IMR-90 (cell line): ENCODE measurements at regions not wholly inside any gene's neighbourhood (a gene's known extent, or its start where the extent isn't known, plus 50 kb on each side); places are given as distances from the start of the nearest gene placed in this dataset.

ENCODE experiments used
- ATAC-seq: fragments of 200-7000 bp; cut with Tn5 transposase; 2 replicates; pipeline ENCODE4 v1.9.1; 2020; ENCODE audit warnings: low read depth, mild to moderate bottlenecking, moderate library complexity
- BruUV-seq: library from RNA; stranded (reverse); fragments of 400-500 nt; replicated peaks from 2 replicates; lab custom pipeline; 2021; lab: Mats Ljungman, UMichigan
- CTCF ChIA-PET: fragments of 300-600 bp; formaldehyde crosslinking; extraction: SDS; loops from one replicate; lab custom pipeline; 2021; ENCODE audit warnings: antibody characterized with exemption; lab: Yijun Ruan, JAX
- POLR2A ChIA-PET: fragments of 300-600 bp; sonication (Branson Sonifier 250); formaldehyde crosslinking; loops from one replicate; lab custom pipeline; 2022; ENCODE audit warnings: antibody characterized with exemption; ENCODE audit not compliant: unreplicated experiment; lab: Charles Lee
- DNase-seq: peaks from one replicate; pipeline ENCODE4 v3.0.0; 2013
- H2AFZ ChIP-seq: replicated peaks from 2 replicates; pipeline ENCODE3; 2013; ENCODE audit warnings: low read length, mild to moderate bottlenecking; ENCODE audit not compliant: poor library complexity
- H2AK5ac ChIP-seq: 2 replicates; pipeline ENCODE4 v1.6.1; 2013; ENCODE audit warnings: low read depth, low read length, inconsistent platforms
- H2AK9ac ChIP-seq: replicated peaks from 2 replicates; pipeline ENCODE3; 2013; ENCODE audit warnings: mild to moderate bottlenecking, low read depth, low read length, moderate library complexity; ENCODE audit not compliant: poor library complexity
- H2BK120ac ChIP-seq: 2 replicates; pipeline ENCODE4 v1.6.1; 2013; ENCODE audit warnings: low read depth, low read length, inconsistent platforms
- H2BK15ac ChIP-seq: 3 replicates; pipeline ENCODE4 v1.6.1; 2013; ENCODE audit warnings: low read depth, low read length, inconsistent platforms
- H2BK20ac ChIP-seq: 2 replicates; pipeline ENCODE4 v1.6.1; 2013; ENCODE audit warnings: low read depth, mild to moderate bottlenecking, inconsistent platforms, low read length, moderate library complexity
- H2BK5ac ChIP-seq: 2 replicates; pipeline ENCODE4 v1.6.1; 2013; ENCODE audit warnings: mild to moderate bottlenecking, low read depth, low read length, inconsistent platforms; ENCODE audit not compliant: poor library complexity, severe bottlenecking
- H3K14ac ChIP-seq: replicated peaks from 2 replicates; pipeline ENCODE4 v1.6.1; 2013; ENCODE audit warnings: low read depth, low read length, inconsistent platforms
- H3K18ac ChIP-seq: 2 replicates; pipeline ENCODE4 v1.6.1; 2013; ENCODE audit warnings: low read depth, low read length, control low read depth
- H3K23ac ChIP-seq: 2 replicates; pipeline ENCODE4 v1.6.1; 2013; ENCODE audit warnings: low read depth, low read length, inconsistent platforms
- H3K27ac ChIP-seq: 2 replicates; pipeline ENCODE4 v1.5.1; 2013; ENCODE audit warnings: mild to moderate bottlenecking, control low read depth, low read length; ENCODE audit not compliant: insufficient read depth
- H3K27me3 ChIP-seq: 2 replicates; pipeline ENCODE4 v1.6.1; 2013; ENCODE audit warnings: low read length; ENCODE audit not compliant: control insufficient read depth, insufficient read depth
- H3K36me3 ChIP-seq: 2 replicates; pipeline ENCODE4 v1.6.1; 2013; ENCODE audit warnings: low read length, mixed read lengths; ENCODE audit not compliant: control insufficient read depth, insufficient read depth
- H3K4ac ChIP-seq: 2 replicates; pipeline ENCODE4 v1.6.1; 2013; ENCODE audit warnings: low read depth, low read length, inconsistent platforms
- H3K4me1 ChIP-seq: 2 replicates; pipeline ENCODE4 v1.6.1; 2013; ENCODE audit warnings: low read length, mixed read lengths; ENCODE audit not compliant: control insufficient read depth, insufficient read depth
- H3K4me2 ChIP-seq: 2 replicates; pipeline ENCODE4 v1.6.1; 2013; ENCODE audit warnings: low read depth, mild to moderate bottlenecking, control low read depth, low read length, moderate library complexity
- H3K4me3 ChIP-seq: 2 replicates; pipeline ENCODE4 v1.5.1; 2013; ENCODE audit warnings: low read depth, mild to moderate bottlenecking, control low read depth, low read length, moderate library complexity; ENCODE audit not compliant: insufficient read depth
- H3K56ac ChIP-seq: 2 replicates; pipeline ENCODE4 v1.6.1; 2013; ENCODE audit warnings: low read length, inconsistent platforms; ENCODE audit not compliant: insufficient read depth; ENCODE audit errors: extremely low read depth
- H3K79me1 ChIP-seq, 2 experiments: 2 replicates each; pipeline ENCODE4 v1.6.1; 2013; ENCODE audit warnings: low read length in 2 of 2, inconsistent platforms in 1 of 2, low read depth in 1 of 2
- H3K9ac ChIP-seq: 2 replicates; pipeline ENCODE4 v1.6.1; 2013; ENCODE audit warnings: low read depth, low read length, control low read depth
- H3K9me1 ChIP-seq: 2 replicates; pipeline ENCODE4 v1.6.1; 2013; ENCODE audit warnings: low read length, inconsistent platforms; ENCODE audit not compliant: insufficient read depth
- H3K9me3 ChIP-seq: 2 replicates; pipeline ENCODE4 v1.6.1; 2013; ENCODE audit warnings: low read length; ENCODE audit not compliant: control insufficient read depth, insufficient read depth
- H4K20me1 ChIP-seq: 2 replicates; pipeline ENCODE4 v1.6.1; 2013; ENCODE audit warnings: low read length, inconsistent platforms; ENCODE audit not compliant: insufficient read depth
- H4K5ac ChIP-seq: 2 replicates; pipeline ENCODE4 v1.6.1; 2013; ENCODE audit warnings: mild to moderate bottlenecking, low read depth, low read length, control low read depth
- H4K8ac ChIP-seq, 2 experiments: 2 replicates each; pipeline ENCODE4 v1.6.1; 2013; ENCODE audit warnings: low read depth in 2 of 2, low read length in 2 of 2, control low read depth in 1 of 2, inconsistent platforms in 1 of 2
- H4K91ac ChIP-seq: 2 replicates; pipeline ENCODE4 v1.6.1; 2013; ENCODE audit warnings: low read depth, low read length, inconsistent platforms; ENCODE audit not compliant: insufficient read depth
- BHLHE40 ChIP-seq: fragments of 150-350 bp; IDR thresholded peaks from 2 replicates; pipeline ENCODE4 v1.6.1; 2016; ENCODE audit warnings: mild to moderate bottlenecking, low read depth, low read length
- CEBPB ChIP-seq: IDR thresholded peaks from 2 replicates; pipeline ENCODE4 v1.6.1; 2012; ENCODE audit warnings: low read depth, low read length, improper control_type of control experiment
- CHD1 ChIP-seq: IDR thresholded peaks from 2 replicates; pipeline ENCODE4 v1.6.1; 2012; ENCODE audit warnings: low read depth, low read length, improper control_type of control experiment
- ELK1 ChIP-seq: fragments of 150-350 bp; IDR thresholded peaks from 2 replicates; pipeline ENCODE4 v1.6.1; 2016; ENCODE audit warnings: low read depth, mild to moderate bottlenecking, low read length, moderate library complexity, borderline replicate concordance
- MAFK ChIP-seq: IDR thresholded peaks from 2 replicates; pipeline ENCODE4 v1.6.1; 2012; ENCODE audit warnings: low read depth, low read length, improper control_type of control experiment
- MAZ ChIP-seq: IDR thresholded peaks from 2 replicates; pipeline ENCODE4 v1.6.1; 2012; ENCODE audit warnings: low read depth, mild to moderate bottlenecking, low read length, improper control_type of control experiment, moderate library complexity, borderline replicate concordance
- MXI1 ChIP-seq: IDR thresholded peaks from 2 replicates; pipeline ENCODE4 v1.6.1; 2012; ENCODE audit warnings: low read depth, mild to moderate bottlenecking, low read length, moderate library complexity, borderline replicate concordance
- NFE2L2 ChIP-seq: fragments of 150-350 bp; IDR thresholded peaks from 2 replicates; pipeline ENCODE4 v1.6.1; 2016; ENCODE audit warnings: low read depth, mild to moderate bottlenecking, low read length
- POLR2A ChIP-seq: IDR thresholded peaks from 2 replicates; pipeline ENCODE4 v1.6.1; 2012; ENCODE audit warnings: mild to moderate bottlenecking, low read depth, low read length
- RAD21 ChIP-seq: IDR thresholded peaks from 2 replicates; pipeline ENCODE4 v1.6.1; 2012; ENCODE audit warnings: low read length, improper control_type of control experiment
- RCOR1 ChIP-seq: IDR thresholded peaks from 2 replicates; pipeline ENCODE4 v1.6.1; 2012; ENCODE audit warnings: mild to moderate bottlenecking, low read length, improper control_type of control experiment; ENCODE audit not compliant: insufficient replicate concordance
- RFX5 ChIP-seq: IDR thresholded peaks from 2 replicates; pipeline ENCODE4 v1.8.0; 2012; ENCODE audit warnings: low read depth, mild to moderate bottlenecking, low read length, moderate library complexity
- SMC3 ChIP-seq: fragments of 150-350 bp; IDR thresholded peaks from 2 replicates; pipeline ENCODE4 v1.6.1; 2016; ENCODE audit warnings: low read depth, mild to moderate bottlenecking, antibody characterized with exemption, low read length, moderate library complexity
- USF2 ChIP-seq: fragments of 150-350 bp; IDR thresholded peaks from 2 replicates; pipeline ENCODE4 v1.6.1; 2017; ENCODE audit warnings: mild to moderate bottlenecking, antibody characterized with exemption, low read length, low read depth
- whole genome bisulfite sequencing, 2 experiments: methylation state at CpG; one replicate each; pipeline versions ENCODE4 v1.1.5 to v1.1.7; 2013; ENCODE audit warnings: missing lambda C conversion rate in 2 of 2; ENCODE audit not compliant: insufficient read length in 1 of 2; ENCODE audit errors: extremely low coverage in 2 of 2; 5-methylcytosine and 5-hydroxymethylcytosine counted together
- dilution Hi-C: fragments of 300-500 bp; cut with HindIII; formaldehyde crosslinking; loops from one replicate; pipeline ENCODE4 v1.14.3; 2018; ENCODE audit warnings: low sequenced_read_pairs; ENCODE audit not compliant: unreplicated experiment
- in situ Hi-C: fragments of 300-500 bp; cut with MboI; formaldehyde crosslinking; loops from 3 replicates; pipeline ENCODE4 v1.14.3; 2019; ENCODE audit warnings: low sequenced_read_pairs, inconsistent platforms, mixed read lengths
- intact Hi-C: fragments of 100-400 bp; cut with micrococcal nuclease; formaldehyde crosslinking; loops from 2 replicates; pipeline ENCODE4 v1.10.0; 2022

GRCh38 chr2:19478409-19478808 lies 120.0 kb upstream of the OSR1 start:
- Histone ChIP-seq H2BK120ac (no peak overlapping the region), H2BK15ac (no peak overlapping the region), H3K27ac (no peak overlapping the region), H2BK5ac (no peak overlapping the region), H3K9me3 (no peaks in the 10 kb centered on the region), H3K79me1 (no peaks in the 10 kb centered on the region), H2BK20ac (no peak overlapping the region), H3K23ac (no peak overlapping the region), H4K8ac (no peak overlapping the region), H2AK9ac (no peak overlapping the region), H4K91ac (no peak overlapping the region), H3K4me1 (no peaks in the 10 kb centered on the region), H3K4me3 (no peak overlapping the region), H3K4me2 (no peak overlapping the region), H3K18ac (no peak overlapping the region), H4K20me1 (no peaks in the 10 kb centered on the region), H3K9me1 (no peaks in the 10 kb centered on the region), H3K36me3 (no peaks in the 10 kb centered on the region), H2AK5ac (no peak overlapping the region), H2AFZ (no peak overlapping the region), H3K56ac (0 out of 2 replicates have a peak overlapping the region, but pooled peaks have one; percentile 5), H3K14ac (no peak overlapping the region), H3K9ac (no peak overlapping the region), H3K27me3 (peaks cover 4% of the 10 kb centered on the region), H4K5ac (no peak overlapping the region), H3K4ac (no peak overlapping the region)
- intact Hi-C loops (no loop called here), dilution Hi-C loops (no loop called here), in situ Hi-C loops (no loop called here)
- no CpG with 5 or more reads among the region's 1 CpG for WGBS, 2 experiments
- CTCF ChIA-PET, result interaction anchor here (0.6 to 0.7 kb wide), 2 partner anchors 10 to 28 kb away, joined by 3 to 8 read pairs; no protein-coding TSS in a partner anchor
- no TSS peak for BruUV-seq
- POLR2A ChIA-PET, result no interaction called here
- ATAC-seq, result no peak
- DNase-seq, result no peak
- TF ChIP-seq POLR2A (no peak), RFX5 (no peak), NFE2L2 (no peak), RCOR1 (no peak), CHD1 (no peak), MAFK (no peak), USF2 (no peak), BHLHE40 (no peak), MAZ (no peak), ELK1 (no peak), RAD21 (no peak), SMC3 (no peak), CEBPB (no peak), MXI1 (no peak)
